NCI-H2196 (cell line): ENCODE measurements at regions not wholly inside any gene's neighbourhood (a gene's known extent, or its start where the extent isn't known, plus 50 kb on each side); places are given as distances from the start of the nearest gene placed in this dataset.
"Not testable (repeated sequence)": the region's sequence is repeated elsewhere in the genome, so short reads cannot be mapped to it uniquely, and the experiment has no call there.

Source experiments
- DNase-seq: peaks from one replicate; lab custom pipeline; 2025; ENCODE audit not compliant: unreplicated experiment; lab: John Stamatoyannopoulos, UW

DNA sequence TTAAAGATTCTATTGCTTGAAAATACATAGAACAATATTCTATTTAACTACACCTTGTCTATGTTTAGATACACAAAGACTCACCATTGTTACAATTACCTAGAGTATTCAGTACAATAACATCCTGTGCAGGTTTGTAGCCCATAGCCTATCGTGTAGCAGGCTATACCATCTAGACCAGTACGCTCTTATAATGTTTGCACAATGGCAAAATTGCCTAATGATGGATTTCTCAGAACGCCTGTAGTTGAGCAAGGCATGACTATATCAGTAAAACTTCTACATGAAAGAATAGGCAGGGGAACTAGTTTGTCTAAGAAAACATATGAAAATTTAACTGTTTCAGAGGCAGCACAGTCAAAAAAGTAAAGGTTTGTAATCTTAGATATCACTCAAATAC is 375.9 kb downstream of the DAD1 start:
- no peak for DNase-seq

DNA sequence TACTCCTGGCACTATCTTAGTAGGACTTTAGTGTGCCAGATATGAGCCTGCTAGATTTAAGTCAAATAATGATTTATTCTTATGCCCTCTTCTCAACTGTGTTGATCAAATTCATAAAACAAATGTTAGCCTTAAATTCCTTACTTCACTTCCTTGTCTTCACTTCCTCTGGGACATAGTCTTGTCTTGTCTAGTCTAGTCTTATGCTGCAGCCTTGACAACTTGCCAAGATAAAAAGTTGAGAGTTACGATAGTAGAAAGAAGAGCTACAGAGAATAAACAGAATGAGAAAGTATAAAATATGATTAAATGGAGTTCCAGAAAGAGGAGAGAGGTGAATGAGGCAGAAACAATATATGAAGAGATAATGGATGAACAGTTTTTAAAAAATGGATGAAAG is 378.1 kb downstream of the DAD1 start:
- no peak for DNase-seq

DNA sequence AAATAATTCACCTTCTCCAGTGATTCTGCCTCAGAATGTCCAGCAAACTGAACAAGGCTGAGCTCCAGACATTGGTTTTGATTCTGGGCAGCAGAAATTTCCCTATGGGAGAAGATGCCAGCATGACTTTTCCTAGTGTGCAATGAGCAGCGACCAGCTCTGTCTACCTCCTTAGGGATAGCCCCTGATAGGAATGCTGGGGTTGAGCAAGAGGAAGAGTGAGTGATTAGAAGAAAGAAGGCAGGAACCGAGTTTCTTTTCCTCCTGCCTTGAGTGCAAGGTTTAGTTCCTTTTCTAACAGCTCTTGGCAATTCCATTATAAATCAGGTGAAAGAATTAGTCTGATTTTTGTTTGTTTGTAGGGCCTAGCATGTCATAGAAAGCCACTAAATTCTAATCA is 379.0 kb downstream of the DAD1 start:
- no peak for DNase-seq

DNA sequence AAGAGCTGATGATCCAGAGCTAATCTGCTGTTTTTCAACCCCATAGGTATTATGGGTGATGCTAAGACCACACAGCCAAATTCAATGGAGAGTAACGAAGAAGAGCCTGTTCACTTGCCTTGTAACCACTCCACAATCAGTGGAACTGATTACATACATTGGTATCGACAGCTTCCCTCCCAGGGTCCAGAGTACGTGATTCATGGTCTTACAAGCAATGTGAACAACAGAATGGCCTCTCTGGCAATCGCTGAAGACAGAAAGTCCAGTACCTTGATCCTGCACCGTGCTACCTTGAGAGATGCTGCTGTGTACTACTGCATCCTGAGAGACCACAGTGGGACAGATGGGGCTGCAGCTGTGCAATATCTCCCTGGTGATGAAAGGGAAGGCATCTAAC is 386.0 kb downstream of the DAD1 start:
- no peak for DNase-seq

DNA sequence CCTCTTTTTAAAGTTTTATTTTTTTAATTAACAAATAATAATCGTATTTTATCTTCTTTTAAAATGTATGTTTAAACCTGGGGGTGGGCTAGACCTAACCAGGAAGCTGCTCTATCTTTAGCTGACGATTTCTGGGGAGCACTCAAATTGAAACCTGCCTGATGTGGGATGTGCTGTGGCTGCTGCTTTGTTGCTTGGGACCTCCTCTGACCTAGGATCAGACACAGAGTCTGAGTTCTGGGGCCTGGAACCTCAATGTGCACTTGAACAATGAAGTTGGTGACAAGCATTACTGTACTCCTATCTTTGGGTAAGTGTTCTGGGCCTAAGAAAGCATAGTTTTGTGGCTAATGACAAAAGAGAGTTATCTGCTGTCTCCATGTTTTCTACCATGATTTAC is 386.7 kb downstream of the DAD1 start:
- DNase-seq = no peak

DNA sequence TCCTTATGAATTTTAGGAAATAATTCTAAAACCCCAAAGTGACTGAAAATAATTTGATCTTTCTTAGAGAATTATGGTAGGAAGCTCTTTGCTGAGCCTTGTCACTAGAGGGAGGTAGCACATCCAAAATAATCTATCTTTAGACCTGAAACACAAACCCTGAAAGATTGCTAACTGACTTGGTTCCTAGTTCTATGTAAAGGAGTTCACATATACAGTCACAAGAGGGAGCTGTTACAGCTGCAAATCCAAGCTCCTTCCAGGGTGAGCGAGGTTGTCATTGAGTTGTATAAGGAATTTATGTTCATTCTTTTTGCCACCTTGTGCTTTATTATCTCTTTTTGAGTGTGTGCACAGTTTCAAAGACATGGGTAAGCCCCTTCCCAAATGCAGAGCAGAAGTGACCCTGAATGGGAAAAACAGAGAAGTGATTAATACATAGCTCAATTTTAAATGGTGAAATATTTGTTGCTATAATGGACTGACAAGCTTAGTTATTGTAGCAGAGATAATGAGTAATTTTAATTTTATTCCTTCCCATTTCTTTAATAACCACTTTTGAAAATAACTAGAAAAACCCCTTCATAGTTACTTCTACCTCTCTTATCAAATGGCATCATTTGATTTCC is 387.9 kb downstream of the DAD1 start:
- no peak for DNase-seq

DNA sequence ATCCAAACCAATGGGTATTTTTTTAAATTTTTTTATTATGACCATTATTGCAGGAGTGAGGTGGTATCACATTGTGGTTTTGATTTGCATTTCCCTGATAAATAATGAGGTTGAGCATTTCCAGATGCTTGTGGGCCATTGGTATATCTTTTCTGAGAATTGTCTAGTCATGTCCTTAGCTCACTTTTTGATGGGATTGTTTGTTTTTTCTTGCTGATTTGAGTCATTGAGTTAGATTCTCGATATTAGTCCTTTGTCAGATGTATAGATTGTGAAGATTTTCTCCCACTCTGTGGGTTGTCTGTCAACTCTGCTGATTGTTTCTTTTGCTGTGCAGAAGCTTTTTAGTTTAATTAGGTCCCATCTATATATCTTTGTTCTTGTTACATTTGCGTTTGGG is 388.9 kb downstream of the DAD1 start:
- DNase-seq = not testable (repeated sequence)

DNA sequence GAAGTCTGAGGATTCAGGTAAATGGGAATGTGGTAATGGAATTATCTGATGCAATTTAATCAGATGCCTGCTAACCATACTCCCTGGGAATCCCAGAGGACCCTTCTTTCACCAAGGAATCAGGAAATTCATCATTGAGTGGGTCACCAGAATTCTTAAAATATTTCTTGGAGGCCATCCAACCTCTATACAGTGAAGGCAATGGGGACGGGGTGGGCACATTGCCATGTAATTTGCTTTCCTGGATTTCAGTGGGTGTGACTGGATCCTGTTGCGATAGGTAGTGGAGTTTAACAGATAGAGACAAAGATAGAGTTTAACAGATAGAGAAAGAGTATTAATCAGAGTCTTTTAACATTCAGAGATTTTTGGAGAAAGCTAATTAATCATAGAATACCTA is 394.4 kb downstream of the DAD1 start:
- DNase-seq = no peak

DNA sequence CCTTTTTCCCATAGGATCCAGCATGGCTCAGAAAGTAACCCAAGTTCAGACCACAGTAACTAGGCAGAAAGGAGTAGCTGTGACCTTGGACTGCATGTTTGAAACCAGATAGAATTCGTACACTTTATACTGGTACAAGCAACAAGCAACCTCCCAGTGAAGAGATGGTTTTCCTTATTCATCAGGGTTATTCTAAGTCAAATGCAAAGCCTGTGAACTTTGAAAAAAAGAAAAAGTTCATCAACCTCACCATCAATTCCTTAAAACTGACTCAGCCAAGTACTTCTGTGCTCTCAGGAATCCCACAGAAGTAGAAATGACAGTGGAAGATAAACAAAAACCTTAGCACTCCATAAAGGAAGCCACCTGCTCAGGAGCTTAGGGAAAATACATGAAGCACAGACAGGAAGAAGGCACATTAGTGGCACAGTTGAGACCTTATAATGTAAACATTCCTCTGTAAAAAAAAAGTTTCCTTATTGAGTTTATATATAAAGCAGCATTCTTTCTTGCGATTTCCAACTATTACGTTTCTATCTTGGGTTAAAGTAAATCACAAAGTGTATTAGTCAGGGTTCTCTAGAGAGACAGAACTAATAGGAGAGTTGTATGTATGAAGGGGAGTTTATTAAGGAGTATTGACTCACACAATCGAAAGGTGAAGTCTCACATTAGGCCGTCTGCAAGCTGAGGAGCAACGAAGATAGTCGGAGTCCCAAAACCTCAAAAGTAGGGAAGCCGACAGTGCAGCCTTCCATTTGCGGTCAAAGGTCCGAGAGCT is 398.4 kb downstream of the DAD1 start:
- no peak for DNase-seq

DNA sequence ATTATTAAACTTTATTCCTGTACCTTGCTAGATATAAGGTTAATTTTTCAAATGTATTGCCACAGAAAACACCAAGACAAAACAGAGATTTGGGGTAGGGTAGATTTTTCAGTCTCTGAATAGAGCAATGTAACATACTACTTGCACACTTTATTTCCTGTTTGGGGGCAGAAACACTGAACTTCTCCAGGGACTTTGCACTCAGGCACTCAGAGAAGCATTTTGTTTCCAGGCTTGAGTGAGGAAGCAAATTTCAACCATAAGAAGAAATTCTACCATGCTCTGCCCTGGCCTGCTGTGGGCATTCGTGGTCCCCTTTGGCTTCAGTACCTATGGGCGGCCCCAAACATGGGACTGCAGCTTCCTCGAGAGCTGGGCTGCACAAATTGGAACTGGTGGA is 399.1 kb downstream of the DAD1 start:
- no peak for DNase-seq

DNA sequence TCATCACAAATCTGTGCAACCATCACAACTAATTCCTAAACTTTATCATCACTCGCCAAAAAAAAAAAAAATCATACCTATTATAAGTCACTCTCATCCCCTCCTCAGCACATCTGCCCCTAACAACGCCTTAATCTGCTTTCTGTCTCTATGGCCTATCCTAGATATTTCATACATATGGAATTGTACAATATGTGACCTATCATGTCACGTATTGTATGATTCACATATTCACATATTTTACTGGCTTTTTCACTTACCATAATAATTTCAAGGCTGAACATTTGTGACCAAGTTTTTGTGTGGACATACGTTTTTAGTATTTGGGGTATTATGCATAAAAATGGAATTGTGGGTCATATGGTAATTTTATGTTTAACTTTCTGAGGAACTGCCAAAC is 400.7 kb downstream of the DAD1 start:
- DNase-seq = no peak

DNA sequence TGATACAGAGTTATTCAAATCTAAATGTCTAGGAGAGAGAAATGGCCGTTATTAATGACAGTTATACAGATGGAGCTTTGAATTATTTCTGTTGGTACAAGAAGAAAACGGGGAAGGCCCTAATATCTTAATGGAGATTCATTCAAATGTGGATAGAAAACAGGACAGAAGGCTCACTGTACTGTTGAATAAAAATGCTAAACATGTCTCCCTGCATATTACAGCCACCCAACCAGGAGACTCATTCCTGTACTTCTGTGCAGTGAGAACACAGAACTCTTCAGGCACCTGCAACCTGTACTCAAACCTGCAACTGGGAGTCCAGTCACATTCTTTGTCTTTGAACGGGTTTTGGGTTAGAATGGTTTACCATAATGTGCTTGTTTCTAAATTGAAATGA is 403.2 kb downstream of the DAD1 start:
- DNase-seq = no peak

DNA sequence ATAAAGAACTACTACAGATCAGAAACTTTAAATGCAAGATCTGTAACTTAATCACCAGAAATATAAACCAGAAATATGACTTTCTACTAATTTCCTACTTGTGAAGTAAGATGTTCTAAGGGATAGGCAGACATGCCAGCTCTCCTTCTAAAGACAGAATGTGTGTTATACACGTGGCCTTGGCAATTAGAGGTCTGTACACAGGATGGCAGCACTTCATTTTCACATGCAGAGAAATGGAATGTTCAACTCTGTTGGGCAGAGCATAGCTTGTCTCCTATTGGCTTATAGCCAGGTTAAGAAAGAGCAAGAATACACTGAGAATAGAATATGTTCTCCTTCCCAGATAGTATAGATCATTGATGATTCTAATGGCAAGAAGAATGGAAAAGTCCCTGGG is 403.8 kb downstream of the DAD1 start:
- no peak for DNase-seq

DNA sequence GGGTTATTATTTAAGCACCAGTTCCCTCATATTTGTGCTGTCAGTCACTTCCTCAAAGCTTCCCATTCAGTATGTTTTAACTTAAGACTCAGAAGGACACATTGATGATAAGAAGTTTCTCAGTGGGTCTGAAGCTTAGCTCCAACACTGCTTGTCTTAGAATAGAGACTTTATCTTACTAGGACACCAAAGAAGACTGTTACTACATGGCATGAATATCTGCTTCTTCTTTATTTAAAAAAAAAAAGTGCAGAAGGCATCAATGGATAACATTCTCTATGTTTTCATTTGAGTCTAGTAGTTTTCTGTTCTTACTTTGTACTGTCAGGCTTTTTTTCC is 404.2 kb downstream of the DAD1 start:
- DNase-seq = no peak

DNA sequence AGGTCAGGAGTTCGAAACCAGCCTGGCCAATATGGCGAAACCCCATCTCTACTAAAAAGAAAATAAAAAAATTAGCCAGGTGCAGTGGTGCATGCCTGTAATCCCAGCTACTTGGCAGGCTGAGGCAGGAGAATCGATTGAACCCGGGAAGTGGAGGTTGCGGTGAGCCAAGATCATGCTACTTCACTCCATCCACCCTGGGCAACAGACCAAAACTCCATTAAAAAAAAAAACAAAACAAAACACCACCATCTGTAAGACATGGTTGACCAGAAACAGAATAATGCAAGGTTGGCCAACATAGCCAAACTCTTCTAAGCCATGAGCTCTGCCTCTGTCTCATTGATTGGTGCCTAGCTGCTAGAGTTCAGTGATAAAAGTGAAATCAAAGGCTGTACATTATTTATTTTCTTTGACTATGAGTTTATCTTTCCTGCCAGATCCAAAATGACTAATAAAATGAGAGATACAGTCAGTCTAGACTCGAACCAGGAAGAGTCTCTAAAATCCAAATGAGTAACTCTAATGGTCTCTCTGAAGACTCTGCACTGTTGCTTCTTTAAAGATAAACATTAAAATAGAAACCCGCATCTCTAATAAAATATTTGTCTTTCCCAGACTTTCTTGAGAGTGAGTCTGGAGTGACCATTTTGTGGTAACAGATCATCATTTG is 404.7 kb downstream of the DAD1 start:
- no peak for DNase-seq

DNA sequence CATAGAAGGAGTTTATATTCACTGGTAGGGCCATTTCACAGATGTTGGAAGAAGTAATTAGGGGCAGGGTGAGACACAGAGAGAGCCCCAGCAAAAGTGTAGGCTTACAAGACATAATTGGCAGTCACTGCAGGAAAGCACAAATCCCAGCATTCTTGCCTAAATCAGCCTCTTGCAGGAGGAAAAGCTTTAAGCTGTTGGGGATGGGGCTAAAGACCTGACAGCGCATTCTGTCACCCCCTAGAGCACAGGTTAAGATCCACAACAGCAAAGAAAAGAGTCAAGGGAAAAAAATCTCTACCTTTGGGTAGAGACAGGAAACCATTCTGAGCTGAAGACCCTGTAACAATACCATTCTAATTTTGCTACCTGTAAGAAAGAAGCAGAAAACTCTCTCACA is 409.0 kb downstream of the DAD1 start:
- DNase-seq = no peak

DNA sequence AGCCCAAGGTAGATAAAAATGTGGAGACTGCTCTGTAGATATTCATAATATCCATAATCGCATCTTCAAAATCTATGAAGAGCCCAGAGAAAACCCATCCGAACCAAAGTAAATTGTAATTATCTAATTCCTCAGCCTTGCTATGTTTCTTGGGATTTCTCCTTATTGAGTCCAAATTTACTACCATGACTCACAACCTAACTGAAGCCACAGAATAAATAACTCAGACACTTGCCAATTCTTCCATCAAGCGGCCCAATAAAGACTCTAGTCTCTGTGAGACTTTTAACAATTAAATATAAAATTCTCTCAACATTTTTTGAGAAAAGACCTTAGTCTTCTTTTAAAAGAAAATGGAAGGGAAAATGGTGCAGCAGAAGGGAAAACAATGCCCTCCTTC is 409.8 kb downstream of the DAD1 start:
- DNase-seq = no peak

DNA sequence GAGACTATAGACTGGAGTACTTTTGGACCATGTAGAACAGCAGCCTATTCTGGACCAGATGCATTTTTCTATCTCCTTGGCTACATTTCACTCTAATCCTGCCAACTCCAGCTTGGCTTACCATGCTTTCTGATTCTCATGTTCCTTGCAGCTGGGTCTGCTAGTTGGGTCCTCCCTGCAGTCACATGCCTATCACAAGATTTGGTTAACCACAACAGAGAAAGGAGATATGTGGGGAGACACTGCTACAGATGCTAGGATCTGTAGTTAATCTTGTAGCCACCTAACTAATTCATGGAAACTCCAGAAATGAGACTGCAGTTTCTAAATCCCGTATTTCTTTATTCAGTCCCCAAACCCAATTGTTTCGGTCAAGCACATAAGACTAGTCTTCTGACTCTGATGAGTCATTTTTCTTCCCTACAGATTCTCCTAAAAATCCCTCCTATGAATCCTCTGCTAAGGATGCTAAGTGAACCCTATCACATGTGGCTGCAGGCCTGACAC is 410.6 kb downstream of the DAD1 start:
- no peak for DNase-seq

DNA sequence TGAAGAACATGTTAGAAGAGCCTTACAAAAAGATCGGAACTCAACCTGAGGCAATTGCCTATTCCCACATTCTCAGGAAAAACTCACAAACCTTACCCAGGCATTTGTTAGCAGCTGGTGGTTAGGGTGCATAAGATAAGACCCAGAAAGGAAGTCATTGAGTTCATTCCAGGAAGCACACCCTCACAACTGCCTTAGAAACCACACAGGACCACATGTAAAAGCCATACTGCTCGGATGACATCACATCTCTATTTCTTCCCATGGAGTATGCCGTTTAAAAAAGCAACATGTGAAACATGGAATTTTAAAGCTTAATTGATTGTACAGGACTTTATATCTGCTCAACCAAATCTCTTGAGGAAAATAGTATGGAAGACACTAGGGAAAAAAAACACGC is 411.2 kb downstream of the DAD1 start:
- no peak for DNase-seq

DNA sequence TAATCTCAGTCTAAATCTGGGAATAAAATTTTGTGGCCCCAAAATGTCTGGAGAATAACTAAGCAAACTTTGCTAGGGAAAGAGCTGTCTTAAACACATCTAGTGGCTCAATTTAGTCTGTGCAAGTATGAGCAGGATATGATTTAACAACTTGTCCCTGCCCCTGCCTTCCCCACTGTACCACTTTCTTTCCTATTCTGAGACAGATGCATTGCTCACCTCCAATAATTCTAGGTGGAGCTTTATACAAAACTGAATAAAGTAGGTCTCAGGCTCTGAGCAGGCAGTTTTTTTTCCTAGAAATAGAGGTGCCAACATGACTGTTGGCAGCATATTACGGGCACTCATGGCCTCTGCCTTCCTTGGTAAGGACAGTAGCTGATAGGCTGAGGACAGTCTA is 412.1 kb downstream of the DAD1 start:
- no peak for DNase-seq

DNA sequence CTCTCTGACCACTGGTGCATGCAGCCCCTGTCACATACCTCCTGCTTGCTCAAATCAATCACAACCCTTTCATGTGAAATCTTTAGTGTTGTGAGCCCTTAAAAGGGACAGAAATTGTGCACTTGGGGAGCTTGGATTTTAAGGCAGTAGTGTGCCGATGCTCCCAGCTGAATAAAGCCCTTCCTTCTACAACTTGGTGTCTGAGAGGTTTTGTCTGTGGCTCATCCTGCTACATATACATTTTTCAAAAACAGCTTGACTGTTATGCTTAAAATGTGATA is 413.8 kb downstream of the DAD1 start:
- not testable (repeated sequence) for DNase-seq

DNA sequence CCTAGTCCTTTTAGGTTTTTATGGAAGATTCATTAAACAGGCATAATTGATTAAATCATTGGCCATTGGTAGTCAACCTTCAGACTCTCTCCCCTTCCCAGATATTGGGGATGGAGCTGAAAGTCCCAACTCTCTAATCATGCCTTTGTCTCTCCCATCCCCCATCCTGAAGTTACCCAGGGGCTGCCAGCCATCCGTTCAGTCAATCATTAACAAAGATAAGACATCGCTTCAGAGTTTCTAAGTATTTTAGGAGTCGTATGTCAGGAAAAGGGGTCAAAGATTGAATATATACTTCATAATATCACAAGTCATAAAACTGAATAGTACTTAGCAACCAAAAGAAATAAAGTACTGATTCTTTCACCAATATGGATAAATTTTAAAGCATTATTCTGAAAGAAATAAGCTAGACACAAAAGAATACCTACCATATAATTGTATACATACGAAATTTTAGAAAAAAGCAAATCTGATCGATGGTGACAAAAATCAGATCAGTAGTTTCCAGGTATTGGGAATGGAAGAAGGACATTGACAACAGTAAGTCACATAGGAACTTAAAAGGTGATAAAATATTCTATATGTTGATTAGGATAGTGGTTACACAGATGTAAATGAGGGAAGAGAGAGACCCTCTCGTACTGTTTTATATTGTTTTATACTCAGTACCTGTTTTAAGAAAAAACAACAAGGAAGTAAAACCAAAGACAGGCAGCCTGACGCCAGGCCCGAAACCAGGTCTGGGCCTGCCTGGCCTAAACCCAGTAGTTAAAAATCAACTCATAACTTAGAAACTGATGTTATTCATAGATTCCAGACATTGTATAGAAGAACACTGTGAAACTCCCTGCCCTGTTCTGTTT is 414.4 kb downstream of the DAD1 start:
- no peak for DNase-seq
